ENCODE measurements at regions not wholly inside any gene's neighbourhood (a gene's known extent, or its start where the extent isn't known, plus 50 kb on each side); places are given as distances from the start of the nearest gene placed in this dataset.

GRCh38 chr3:22141769-22142168 lies 390.8 kb upstream of the ZNF385D start (continued):
- no peak for TF ChIP-seq ARID3A (IDR thresholded peaks at IDR 0.05; ENCODE audit: borderline replicate concordance, low read depth, low read length)
- no peak for TF ChIP-seq ADNP (tag; IDR thresholded peaks at IDR 0.05)

GRCh38 chr3:22147161-22147560 lies 396.2 kb upstream of the ZNF385D start:
- Histone ChIP-seq H3K27ac (ENCODE audit: extremely low read depth, low read depth, low read length) (no peak overlapping the region), H3K4me1 (replicated peaks in 1 of 2; ENCODE audit: control insufficient read depth in 2 of 2, insufficient read depth in 2 of 2, low read length in 2 of 2) (no peaks in the 10 kb centered on the region), H4K20me1 (replicated peaks; ENCODE audit: control insufficient read depth, insufficient read depth, low read length) (no peaks in the 10 kb centered on the region), H3K27me3 (ENCODE audit: control insufficient read depth in 2 of 2, insufficient read depth in 2 of 2, low read length in 2 of 2) (no peaks in the 10 kb centered on the region), H3K9me3 (replicated peaks; ENCODE audit: control insufficient read depth, insufficient read depth, low read depth, low read length) (no peaks in the 10 kb centered on the region), H3K9ac (ENCODE audit: insufficient read depth in 1 of 2, low read depth in 2 of 2, low read length in 2 of 2) (no peak overlapping the region), H3K4me3 (no peak overlapping the region), H3K4me2 (ENCODE audit: insufficient read depth, low read length) (no peak overlapping the region), H3K36me3 (ENCODE audit: control insufficient read depth, insufficient read depth, low read length) (no peaks in the 10 kb centered on the region), H3K79me2 (ENCODE audit: control insufficient read depth, insufficient read depth, low read length) (no peaks in the 10 kb centered on the region), H2AFZ (ENCODE audit: low read depth, low read length) (no peak overlapping the region), H3K9me1 (ENCODE audit: control insufficient read depth, insufficient read depth, low read length) (no peaks in the 10 kb centered on the region)
- intact Hi-C loops (cut with micrococcal nuclease) (no loop called here), in situ Hi-C loops (cut with MboI) (no loop called here)
- ChIA-PET POLR2A (no interaction called here), CTCF (ENCODE audit: low intra/inter-chr PET ratio) (no interaction called here)
- no peak for ATAC-seq
- FAIRE-seq, result no peak
- DNase-seq (ENCODE audit: extremely low read depth in 1 of 4, low spot score in 3 of 4), result no peak
- 0% methylated on average over 3 of the region's 3 CpGs for WGBS (ENCODE audit: insufficient coverage, low coverage, missing lambda C conversion rate)
- TF ChIP-seq HBP1 (CRISPR knock-in tag; IDR thresholded peaks at IDR 0.05), result no peak
- no peak for TF ChIP-seq PHF21A (IDR thresholded peaks at IDR 0.05; ENCODE audit: borderline replicate concordance, low read depth)
- no peak for TF ChIP-seq NCOA1 (IDR thresholded peaks at IDR 0.05; ENCODE audit: low read depth)
- TF ChIP-seq SMAD1 (IDR thresholded peaks at IDR 0.05; ENCODE audit: low read depth, low read length, partially characterized antibody), result no peak
- TF ChIP-seq PHTF2 (CRISPR knock-in tag; IDR thresholded peaks at IDR 0.05), result no peak
- TF ChIP-seq NFE2 (IDR thresholded peaks at IDR 0.05; ENCODE audit: low read depth), result no peak
- no peak for TF ChIP-seq RBM25 (IDR thresholded peaks at IDR 0.05; ENCODE audit: low read depth, low read length, severe bottlenecking)
- TF ChIP-seq SPI1 (IDR thresholded peaks at IDR 0.05; ENCODE audit: borderline replicate concordance, low read depth, low read length), result no peak
- TF ChIP-seq NR2C1 (IDR thresholded peaks at IDR 0.05), result no peak
- TF ChIP-seq NR2C1 (tag; IDR thresholded peaks at IDR 0.05), result no peak
- no peak for TF ChIP-seq CSDE1 (IDR thresholded peaks at IDR 0.05)
- no peak for TF ChIP-seq CBFA2T2 (conservative IDR thresholded peaks at IDR 0.05)
- no peak for TF ChIP-seq ZBTB8A (IDR thresholded peaks at IDR 0.05; ENCODE audit: partially characterized antibody)
- BruUV-seq (replicated peaks), result no TSS peak
